Endothelial cell of umbilical vein (primary cell): ENCODE measurements at regions not wholly inside any gene's neighbourhood (a gene's known extent, or its start where the extent isn't known, plus 50 kb on each side); places are given as distances from the start of the nearest gene placed in this dataset.
"Not testable (repeated sequence)": the region's sequence is repeated elsewhere in the genome, so short reads cannot be mapped to it uniquely, and the experiment has no call there.

Source experiments
- BruUV-seq: library from RNA; stranded (reverse); fragments of 400-500 nt; replicated peaks from 2 replicates; lab custom pipeline; 2021; lab: Mats Ljungman, UMichigan
- CTCF ChIA-PET: fragments of 300-600, 350-600 bp; sonication (Branson Sonifier 250); formaldehyde crosslinking; loops from one replicate; lab custom pipeline; 2021; ENCODE audit warnings: antibody characterized with exemption, inconsistent platforms; lab: Charles Lee
- POLR2A ChIA-PET: fragments of 300-600, 350-600 bp; sonication (Branson Sonifier 250); formaldehyde crosslinking; loops from one replicate; lab custom pipeline; 2021; ENCODE audit warnings: antibody characterized with exemption, inconsistent platforms; lab: Charles Lee
- DNase-seq: peaks from one replicate; pipeline ENCODE4 v3.0.0-alpha.2; 2011; ENCODE audit warnings: low read depth, low spot score
- FAIRE-seq: peaks from 2 replicates; lab custom pipeline; 2011; peaks lifted over from hg19 to GRCh38; lab: Jason Lieb, UNC
- H2AFZ ChIP-seq: 2 replicates; pipeline ENCODE4 v1.6.0; 2012; ENCODE audit warnings: low read depth, low read length, control low read depth, inconsistent platforms
- H3K27ac ChIP-seq: 2 replicates; pipeline ENCODE4 v1.5.1; 2011; ENCODE audit warnings: low read depth, mild to moderate bottlenecking, control low read depth, low read length, moderate library complexity; ENCODE audit not compliant: insufficient read depth
- H3K27me3 ChIP-seq, 2 experiments: 2 replicates each; pipeline versions ENCODE4 v1.6.0 to v1.6.1; 2011; ENCODE audit warnings: low read length in 2 of 2, mixed read lengths in 1 of 2; ENCODE audit not compliant: control insufficient read depth in 2 of 2, insufficient read depth in 2 of 2
- H3K36me3 ChIP-seq, 2 experiments: 2 replicates in 1 of 2; 3 replicates in 1 of 2; pipeline ENCODE4 v1.5.1; 2011; ENCODE audit warnings: low read length in 2 of 2, mild to moderate bottlenecking in 1 of 2, moderate library complexity in 1 of 2; ENCODE audit not compliant: control insufficient read depth in 2 of 2, insufficient read depth in 2 of 2; ENCODE audit errors: extremely low read depth in 1 of 2
- H3K4me1 ChIP-seq: 3 replicates; pipeline ENCODE4 v1.5.1; 2011; ENCODE audit warnings: mild to moderate bottlenecking, low read length; ENCODE audit not compliant: control insufficient read depth, insufficient read depth; ENCODE audit errors: extremely low read depth
- H3K4me2 ChIP-seq: 2 replicates; pipeline ENCODE4 v1.6.1; 2011; ENCODE audit warnings: low read length, control low read depth, mixed read lengths; ENCODE audit not compliant: insufficient read depth
- H3K4me3 ChIP-seq, 3 experiments: fragments of 200-600 bp in 1 of 3; sonication (generic), shearing (Covaris generic) in 1 of 3; replicated peaks in 1 of 3; 2 replicates each; pipeline ENCODE4 v1.5.1; 2011 to 2016; ENCODE audit warnings: control low read depth in 3 of 3, low read length in 3 of 3, mild to moderate bottlenecking in 2 of 3, inconsistent platforms in 1 of 3, low read depth in 1 of 3, moderate library complexity in 1 of 3; ENCODE audit not compliant: insufficient read depth in 1 of 3
- H3K79me2 ChIP-seq: 2 replicates; pipeline ENCODE4 v1.6.0; 2012; ENCODE audit warnings: low read length, inconsistent platforms; ENCODE audit not compliant: control insufficient read depth, insufficient read depth
- H3K9ac ChIP-seq: replicated peaks from 2 replicates; pipeline ENCODE3; 2011; ENCODE audit warnings: low read length, control low read depth; ENCODE audit not compliant: insufficient read depth; ENCODE audit errors: extremely low read depth
- H3K9me1 ChIP-seq: replicated peaks from 3 replicates; pipeline ENCODE4 v1.6.0; 2011; ENCODE audit warnings: mild to moderate bottlenecking, low read length; ENCODE audit not compliant: control insufficient read depth, insufficient read depth; ENCODE audit errors: extremely low read depth
- H3K9me3 ChIP-seq: replicated peaks from 2 replicates; pipeline ENCODE4 v1.5.1; 2012; ENCODE audit warnings: low read length, inconsistent platforms; ENCODE audit not compliant: control insufficient read depth, insufficient read depth
- H4K20me1 ChIP-seq: replicated peaks from 2 replicates; pipeline ENCODE3; 2011; ENCODE audit warnings: mild to moderate bottlenecking, low read length; ENCODE audit not compliant: control insufficient read depth, insufficient read depth; ENCODE audit errors: extremely low read depth
- CTCF ChIP-seq, 2 donors: IDR thresholded peaks; 1 replicate in 1 of 2; 2 replicates in 1 of 2; pipeline ENCODE4 v1.5.1; 2011; ENCODE audit warnings: low read length in 2 of 2, mild to moderate bottlenecking in 2 of 2, moderate library complexity in 2 of 2, control low read depth in 1 of 2, inconsistent platforms in 1 of 2, low read depth in 1 of 2; ENCODE audit not compliant: insufficient read depth in 1 of 2; ENCODE audit errors: extremely low read depth in 1 of 2
- EZH2 ChIP-seq: IDR thresholded peaks from 2 replicates; pipeline ENCODE4 v1.6.1; 2012; ENCODE audit warnings: borderline replicate concordance, low read depth, mild to moderate bottlenecking, moderate library complexity, low read length, inconsistent platforms; ENCODE audit not compliant: severe bottlenecking
- FOS ChIP-seq: IDR thresholded peaks from 2 replicates; pipeline ENCODE4 v1.6.1; 2011; ENCODE audit warnings: mild to moderate bottlenecking, low read length, moderate library complexity, borderline replicate concordance; ENCODE audit not compliant: insufficient read depth
- GATA2 ChIP-seq: IDR thresholded peaks from 2 replicates; pipeline ENCODE4 v1.7.0; 2011; ENCODE audit warnings: low read depth, mild to moderate bottlenecking, moderate library complexity, mixed read lengths, low read length; ENCODE audit not compliant: insufficient read length, insufficient read depth
- JUN ChIP-seq: IDR thresholded peaks from 2 replicates; pipeline ENCODE4 v1.6.1; 2011; ENCODE audit warnings: borderline replicate concordance, low read depth; ENCODE audit not compliant: insufficient read length, insufficient read depth
- MAX ChIP-seq: IDR thresholded peaks from 2 replicates; pipeline ENCODE4 v1.6.1; 2011; ENCODE audit not compliant: insufficient read depth, insufficient read length
- MYC ChIP-seq: IDR thresholded peaks from one replicate; pipeline ENCODE4 v1.6.1; 2011; ENCODE audit warnings: mild to moderate bottlenecking, low read depth, low read length
- POLR2A ChIP-seq: IDR thresholded peaks from 2 replicates; pipeline ENCODE4 v1.6.1; 2012; ENCODE audit warnings: low read depth, mild to moderate bottlenecking, control low read depth, low read length
- POLR2AphosphoS5 ChIP-seq: IDR thresholded peaks from 2 replicates; pipeline ENCODE4 v1.6.1; 2012; ENCODE audit warnings: low read depth, mild to moderate bottlenecking, control low read depth, low read length, moderate library complexity; ENCODE audit not compliant: insufficient read depth
- dilution Hi-C: fragments of 300-500 bp; cut with MboI; formaldehyde crosslinking; loops from one replicate; pipeline ENCODE4 v1.15.0; 2019; ENCODE audit warnings: low sequenced_read_pairs; ENCODE audit not compliant: extremely low pct_ligation_motif_present
- intact Hi-C: fragments of 100-400 bp; cut with micrococcal nuclease; formaldehyde crosslinking; loops from one replicate; pipeline ENCODE4 v1.10.0; 2022

- POLR2A ChIA-PET: no interaction called here
Observed at GRCh38 chr2:160596441-160596840, 102.8 kb upstream of the RBMS1 start.

GRCh38 chr2:160600437-160600836 is 106.8 kb upstream of the RBMS1 start:
- H3K9ac ChIP-seq, H3K79me2 ChIP-seq, H3K4me3 ChIP-seq, DNase-seq, H3K4me2 ChIP-seq, H4K20me1 ChIP-seq, H2AFZ ChIP-seq, H3K36me3 ChIP-seq, dilution Hi-C loops, BruUV-seq, H3K9me1 ChIP-seq, H3K4me1 ChIP-seq, H3K27me3 ChIP-seq, POLR2A ChIA-PET, H3K9me3 ChIP-seq, H3K27ac ChIP-seq, CTCF ChIA-PET, FAIRE-seq: not testable (repeated sequence)
- intact Hi-C loops: loop anchor here (5.0 kb wide), 1 partner anchor 1803 kb away; the partner anchor contains the start of gene DAPL1

More at GRCh38 chr2:160596441-160596840, 102.8 kb upstream of the RBMS1 start:
- BruUV-seq: no TSS peak
- dilution Hi-C loops: no loop called here
- Histone ChIP-seq H3K36me3 (no peaks in the 10 kb centered on the region), H4K20me1 (no peaks in the 10 kb centered on the region), H3K9ac (no peak overlapping the region), H3K9me3 (no peaks in the 10 kb centered on the region), H3K4me2 (no peak overlapping the region), H2AFZ (no peak overlapping the region), H3K9me1 (no peaks in the 10 kb centered on the region), H3K4me1 (no peaks in the 10 kb centered on the region), H3K27me3 (no peaks in the 10 kb centered on the region), H3K27ac (no peak overlapping the region), H3K4me3 (no peak overlapping the region), H3K79me2 (no peaks in the 10 kb centered on the region)
- no peak for FAIRE-seq
- DNase-seq: no peak
- CTCF ChIA-PET: interaction anchor here (1.2 kb wide), 1 partner anchor 38 kb away, joined by 3 read pairs; no protein-coding TSS in a partner anchor
- TF ChIP-seq MAX (no peak), POLR2A (no peak), POLR2AphosphoS5 (no peak), FOS (no peak), JUN (no peak), MYC (no peak), EZH2 (no peak), GATA2 (no peak), CTCF (IDR thresholded peaks at IDR 0.05; ENCODE audit: extremely low read depth in 1 of 2, insufficient read depth in 1 of 2, low read depth in 1 of 2, low read length in 2 of 2) (no peak)
- intact Hi-C loops: no loop called here
